ENCODE measurements at regions not wholly inside any gene's neighbourhood (a gene's known extent, or its start where the extent isn't known, plus 50 kb on each side); places are given as distances from the start of the nearest gene placed in this dataset.
"Not testable (repeated sequence)": the region's sequence is repeated elsewhere in the genome, so short reads cannot be mapped to it uniquely, and the experiment has no call there.

DNA sequence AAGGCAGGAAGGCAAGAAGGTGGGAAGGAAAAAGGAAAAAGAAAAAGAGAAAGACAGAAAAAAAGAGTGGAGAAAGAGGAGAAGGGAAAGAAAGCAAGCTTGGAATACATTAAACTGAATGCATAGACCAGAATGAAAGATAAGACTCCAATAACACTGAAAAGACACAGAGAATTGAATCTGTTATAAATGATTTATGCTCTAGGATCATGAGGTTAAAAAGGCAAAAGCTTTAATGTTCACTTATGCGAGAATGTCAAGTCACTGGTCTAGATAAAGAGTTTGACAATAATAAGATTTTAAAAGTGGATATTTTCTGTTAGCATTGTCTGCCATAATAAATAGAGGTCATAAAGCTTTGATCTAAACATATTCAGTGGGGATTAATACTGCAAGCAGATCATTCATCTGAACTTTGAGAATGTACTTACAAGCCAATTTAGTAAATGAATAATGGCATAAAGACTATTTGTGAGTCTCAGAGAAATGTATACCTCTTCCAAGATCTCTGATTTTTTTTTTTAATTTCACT lies 1069.2 kb upstream of the SLC39A10 start:
- no peak for DNase-seq (ENCODE audit: extremely low read depth in 1 of 11, low read depth in 9 of 11, low spot score in 4 of 11)

- no peak for DNase-seq (ENCODE audit: extremely low read depth in 1 of 11, low read depth in 9 of 11, low spot score in 4 of 11)
These were observed 1089.4 kb upstream of the SLC39A10 start for GRCh38 chr2:194567661-194568017.

DNA sequence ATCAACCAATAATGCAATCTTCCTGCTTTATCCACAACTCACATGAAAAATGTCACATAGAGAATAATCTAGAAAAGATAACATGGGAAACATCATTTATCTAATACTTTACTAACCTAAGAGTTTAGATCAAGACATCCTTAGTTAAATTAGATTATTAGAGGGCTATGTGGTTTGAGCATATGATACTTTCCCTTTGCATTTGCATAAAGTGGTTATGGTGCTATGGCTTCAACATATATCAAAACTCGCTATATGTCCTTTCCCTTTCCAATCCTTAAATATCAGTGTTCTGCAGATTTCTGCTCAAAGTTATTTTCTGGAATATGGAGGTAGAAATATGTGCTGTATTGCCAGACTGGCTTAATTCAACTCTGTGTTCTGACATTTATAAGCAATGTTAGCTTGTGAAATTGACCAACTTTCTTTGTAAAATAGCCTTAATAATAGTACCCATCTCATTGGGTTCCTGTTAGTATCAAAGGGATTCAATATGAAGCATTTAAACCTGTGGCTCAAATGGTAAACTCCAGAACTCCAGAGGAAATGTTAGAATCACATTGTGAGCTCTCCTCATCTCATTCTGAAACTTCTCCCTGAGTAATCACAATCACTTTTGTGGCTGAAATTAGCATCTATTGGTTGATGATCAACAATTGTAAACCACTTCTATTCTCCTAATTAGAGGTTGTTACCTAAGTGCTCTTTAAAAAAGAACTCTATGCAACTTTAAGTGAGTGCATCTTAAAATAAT lies 1089.9 kb upstream of the SLC39A10 start:
- DNase-seq (ENCODE audit: extremely low read depth in 1 of 11, low read depth in 9 of 11, low spot score in 4 of 11) = no peak

GRCh38 chr2:194564422-194564821 lies 1092.6 kb upstream of the SLC39A10 start:
- no peak for DNase-seq (ENCODE audit: extremely low read depth in 1 of 11, low read depth in 9 of 11, low spot score in 4 of 11)

DNA sequence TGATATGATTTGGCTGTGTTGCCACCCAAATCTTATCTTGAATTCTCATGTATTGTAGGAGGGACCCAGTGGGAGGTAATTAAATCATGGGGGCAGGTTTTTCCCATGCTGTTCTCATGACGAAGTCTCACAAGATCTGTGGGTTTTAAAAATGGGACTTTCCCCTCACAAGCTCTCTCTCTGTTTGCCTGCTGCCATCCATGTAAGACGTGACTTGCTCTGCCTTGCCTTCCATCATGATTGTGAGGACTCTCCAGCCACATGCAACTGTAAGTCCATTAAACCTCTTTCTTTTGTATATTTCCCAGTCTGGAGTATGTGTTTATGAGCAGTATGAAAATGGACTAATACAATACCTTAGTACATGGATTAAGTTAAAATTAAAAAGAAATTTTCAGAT lies 1094.7 kb upstream of the SLC39A10 start:
- DNase-seq (ENCODE audit: extremely low read depth in 1 of 11, low read depth in 9 of 11, low spot score in 4 of 11) = no peak

DNA sequence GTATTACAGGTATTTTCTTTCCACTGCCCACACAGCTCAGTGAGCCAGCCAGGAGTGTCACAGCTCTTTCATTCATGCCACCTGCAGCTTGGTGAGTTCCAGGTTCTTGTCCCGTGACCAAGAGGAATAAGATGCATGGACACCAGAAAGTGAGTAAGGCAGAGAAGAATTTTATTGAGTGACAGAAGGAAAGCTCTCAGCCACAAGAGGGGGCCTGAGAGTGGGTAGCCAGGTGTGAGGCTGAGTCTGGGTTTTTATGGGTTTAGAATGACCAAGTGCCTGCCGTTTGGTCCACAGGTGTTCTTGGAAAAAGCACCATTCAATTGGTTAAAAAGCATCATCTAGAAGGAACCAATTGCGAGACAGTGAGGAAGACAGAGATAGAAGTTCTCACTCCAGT lies 1097.1 kb upstream of the SLC39A10 start:
- no peak for DNase-seq (ENCODE audit: extremely low read depth in 1 of 11, low read depth in 9 of 11, low spot score in 4 of 11)

GRCh38 chr2:194559523-194559922 lies 1097.5 kb upstream of the SLC39A10 start:
- DNase-seq (ENCODE audit: extremely low read depth in 1 of 11, low read depth in 9 of 11, low spot score in 4 of 11) = no peak

GRCh38 chr2:194557993-194558392 lies 1099.0 kb upstream of the SLC39A10 start:
- no peak for DNase-seq (ENCODE audit: extremely low read depth in 1 of 11, low read depth in 9 of 11, low spot score in 4 of 11)

- no peak for DNase-seq (ENCODE audit: extremely low read depth in 1 of 11, low read depth in 9 of 11, low spot score in 4 of 11)
These were observed 1100.4 kb upstream of the SLC39A10 start for GRCh38 chr2:194556629-194557028.

- no peak for DNase-seq (ENCODE audit: extremely low read depth in 1 of 11, low read depth in 9 of 11, low spot score in 4 of 11)
These were observed 1103.0 kb upstream of the SLC39A10 start for GRCh38 chr2:194553980-194554379.

GRCh38 chr2:194550702-194551101 lies 1106.3 kb upstream of the SLC39A10 start:
- no peak for DNase-seq (ENCODE audit: extremely low read depth in 1 of 11, low read depth in 9 of 11, low spot score in 4 of 11)

DNA sequence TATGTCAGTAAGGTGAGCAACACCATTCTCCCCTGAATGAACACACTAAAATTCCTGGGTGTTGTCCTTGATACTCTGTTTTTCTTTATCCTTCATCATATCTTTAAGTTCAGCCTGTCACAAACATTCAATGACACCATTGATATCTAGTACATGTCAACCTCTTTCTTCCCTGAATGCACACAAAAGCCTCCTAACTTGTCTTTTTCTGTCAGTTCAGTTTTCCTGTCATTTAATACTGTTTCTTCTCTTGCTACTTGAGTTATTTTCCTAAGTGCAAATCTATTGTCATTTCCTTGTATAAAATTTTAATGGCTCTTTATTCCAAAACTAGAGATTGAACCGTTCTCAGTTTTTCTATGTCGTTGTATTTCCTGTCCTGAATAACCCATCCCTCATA lies 1107.6 kb upstream of the SLC39A10 start:
- DNase-seq (ENCODE audit: extremely low read depth in 1 of 11, low read depth in 9 of 11, low spot score in 4 of 11) = no peak

- DNase-seq (ENCODE audit: extremely low read depth in 1 of 11, low read depth in 9 of 11, low spot score in 4 of 11) = no peak
These were observed 1111.0 kb upstream of the SLC39A10 start for GRCh38 chr2:194545978-194546377.

GRCh38 chr2:194539425-194539824 lies 1117.6 kb upstream of the SLC39A10 start:
- no peak for DNase-seq (ENCODE audit: extremely low read depth in 1 of 11, low read depth in 9 of 11, low spot score in 4 of 11)

DNA sequence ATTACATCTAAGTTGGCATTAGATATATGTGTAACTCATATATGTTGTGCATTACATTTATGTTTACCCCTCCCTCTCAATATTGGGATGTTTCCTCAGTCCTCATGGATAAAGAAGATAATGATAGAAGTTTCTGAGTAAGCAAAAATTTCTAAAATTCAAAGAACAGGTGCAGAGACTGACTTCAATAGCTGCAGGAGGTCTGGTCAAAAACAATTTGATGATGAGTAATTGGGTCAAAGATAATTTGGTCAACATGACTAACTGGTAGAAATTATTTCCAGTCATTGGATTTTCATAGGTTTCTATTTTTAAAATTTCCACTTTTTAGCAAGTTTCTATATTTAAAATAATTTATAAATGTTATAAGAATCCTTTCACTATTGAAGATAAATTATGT lies 1130.9 kb upstream of the SLC39A10 start:
- DNase-seq (ENCODE audit: extremely low read depth in 1 of 11, low read depth in 9 of 11, low spot score in 4 of 11) = no peak

- DNase-seq (ENCODE audit: extremely low read depth in 1 of 11, low read depth in 9 of 11, low spot score in 4 of 11) = no peak
These were observed 1142.7 kb upstream of the SLC39A10 start for GRCh38 chr2:194514281-194514680.

GRCh38 chr2:194511070-194511469 lies 1146.0 kb upstream of the SLC39A10 start:
- not testable (repeated sequence) for DNase-seq (ENCODE audit: extremely low read depth in 1 of 11, low read depth in 9 of 11, low spot score in 4 of 11)

- DNase-seq (ENCODE audit: extremely low read depth in 1 of 11, low read depth in 9 of 11, low spot score in 4 of 11) = not testable (repeated sequence)
These were observed 1152.2 kb upstream of the SLC39A10 start for GRCh38 chr2:194504876-194505275.

DNA sequence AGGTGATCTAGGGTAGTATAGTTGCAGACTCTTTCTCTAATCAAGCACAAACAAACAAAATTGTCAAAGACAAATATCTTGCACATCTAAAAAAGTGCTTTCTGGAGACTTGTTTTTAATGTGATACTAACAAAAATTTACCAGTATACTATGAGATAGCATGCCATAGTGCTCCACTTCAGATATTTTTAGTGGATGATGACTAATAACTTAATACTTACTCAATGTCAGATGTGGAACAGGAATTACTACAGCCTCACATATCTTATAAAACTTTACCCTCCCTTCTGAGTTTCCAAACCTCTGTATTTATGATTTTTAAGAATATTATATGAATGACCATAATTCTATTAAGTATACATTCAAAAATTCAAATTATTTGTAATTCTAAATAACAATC lies 1162.0 kb upstream of the SLC39A10 start:
- no peak for DNase-seq (ENCODE audit: extremely low read depth in 1 of 11, low read depth in 9 of 11, low spot score in 4 of 11)

DNA sequence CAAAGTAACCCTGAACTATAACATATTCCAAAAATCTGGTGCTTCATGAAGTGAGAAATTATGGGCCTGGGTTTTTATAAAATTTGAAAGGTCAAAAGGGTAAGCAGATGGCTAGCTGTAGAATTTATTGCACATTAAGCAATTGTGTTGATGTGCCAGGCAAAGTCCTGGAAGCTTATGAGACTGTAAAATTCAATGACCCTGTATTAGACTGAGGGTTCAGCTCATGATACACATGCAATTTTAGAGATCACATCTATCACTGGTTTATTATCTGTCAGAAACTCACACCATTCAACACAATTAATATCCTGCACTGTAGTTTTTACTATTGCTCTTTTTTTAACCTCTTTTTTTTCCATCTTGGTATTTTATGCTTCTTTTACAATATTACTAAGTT lies 1162.6 kb upstream of the SLC39A10 start:
- DNase-seq (ENCODE audit: extremely low read depth in 1 of 11, low read depth in 9 of 11, low spot score in 4 of 11) = no peak

- no peak for DNase-seq (ENCODE audit: extremely low read depth in 1 of 11, low read depth in 9 of 11, low spot score in 4 of 11)
These were observed 1165.5 kb upstream of the SLC39A10 start for GRCh38 chr2:194491409-194492115.
